GM06990 (cell line): ENCODE measurements at regions not wholly inside any gene's neighbourhood (a gene's known extent, or its start where the extent isn't known, plus 50 kb on each side); places are given as distances from the start of the nearest gene placed in this dataset.

Experiments
- DNase-seq: peaks from one replicate; pipeline ENCODE4 v3.0.0-alpha.2; 2011; ENCODE audit not compliant: insufficient read length; ENCODE audit errors: extremely low read depth
- H3K27me3 ChIP-seq: replicated peaks from 2 replicates; pipeline ENCODE4 v1.6.0; 2011; ENCODE audit warnings: low read length; ENCODE audit not compliant: control insufficient read depth, insufficient read depth
- H3K36me3 ChIP-seq: 2 replicates; pipeline ENCODE4 v1.5.1; 2011; ENCODE audit warnings: low read length; ENCODE audit not compliant: control insufficient read depth, insufficient read depth
- H3K4me3 ChIP-seq: replicated peaks from 2 replicates; pipeline ENCODE4 v1.5.1; 2011; ENCODE audit warnings: low read depth, mild to moderate bottlenecking, control low read depth, low read length
- CTCF ChIP-seq: IDR thresholded peaks from 2 replicates; pipeline ENCODE4 v1.5.1; 2011; ENCODE audit warnings: low read length, control low read depth, mild to moderate bottlenecking, inconsistent platforms; ENCODE audit not compliant: insufficient read depth, poor library complexity, severe bottlenecking

GRCh38 chr20:57897156-57897874 lies 187.5 kb upstream of the PMEPA1 start:
- no peak for TF ChIP-seq CTCF
- no peaks in the 10 kb centered on the region; the same call in none of the 2 replicates for H3K27me3 ChIP-seq

GRCh38 chr20:57896563-57896962 lies 186.7 kb upstream of the PMEPA1 start:
- no peaks in the 10 kb centered on the region for H3K36me3 ChIP-seq
- no peak for TF ChIP-seq CTCF
- DNase-seq: no peak
- no peaks in the 10 kb centered on the region; the same call in none of the 2 replicates for H3K27me3 ChIP-seq
- H3K4me3 ChIP-seq: no peak overlapping the region

More at GRCh38 chr20:57897156-57897874, 187.5 kb upstream of the PMEPA1 start:
- no peak for DNase-seq
- Histone ChIP-seq H3K36me3 (no peaks in the 10 kb centered on the region), H3K4me3 (no peak overlapping the region)

GRCh38 chr20:57896017-57896416 lies 186.2 kb upstream of the PMEPA1 start:
- no peaks in the 10 kb centered on the region; the same call in none of the 2 replicates for H3K27me3 ChIP-seq
- H3K4me3 ChIP-seq: no peak overlapping the region
- no peaks in the 10 kb centered on the region for H3K36me3 ChIP-seq
- no peak for DNase-seq
- TF ChIP-seq CTCF: no peak

- Histone ChIP-seq H3K27me3 (no peaks in the 10 kb centered on the region; the same call in none of the 2 replicates), H3K4me3 (no peak overlapping the region), H3K36me3 (no peaks in the 10 kb centered on the region)
- no peak for TF ChIP-seq CTCF
- no peak for DNase-seq
Observed at GRCh38 chr20:57895161-57895855, 185.5 kb upstream of the PMEPA1 start.

GRCh38 chr20:57894522-57894921 lies 184.7 kb upstream of the PMEPA1 start:
- no peak for TF ChIP-seq CTCF
- DNase-seq: no peak
- Histone ChIP-seq H3K36me3 (no peaks in the 10 kb centered on the region), H3K27me3 (no peaks in the 10 kb centered on the region; the same call in none of the 2 replicates), H3K4me3 (no peak overlapping the region)
